Heart left ventricle (tissue), 13 donors: ENCODE measurements at regions not wholly inside any gene's neighbourhood (a gene's known extent, or its start where the extent isn't known, plus 50 kb on each side); places are given as distances from the start of the nearest gene placed in this dataset.

Source experiments
- CTCF ChIP-seq, 12 donors: fragments of 200-600 bp; sonication (generic) in 4 of 12; IDR thresholded peaks; one replicate each; pipeline versions ENCODE4 v1.5.0 to v1.8.0; 2018 to 2022; ENCODE audit warnings: antibody characterized with exemption in 12 of 12, mild to moderate bottlenecking in 5 of 12
- POLR2A ChIP-seq, 2 donors: fragments of 450-650 bp; IDR thresholded peaks; one replicate each; pipeline ENCODE4 v1.6.1; 2017; ENCODE audit warnings: antibody characterized with exemption in 2 of 2, mild to moderate bottlenecking in 2 of 2, moderate library complexity in 2 of 2
- donor health status: ischemic (EF 13 %, LVEDD 7.1; RV severe dilation, severe dysfunction).
- donor health status: DM: no; HTN: yes; CAD: no.
- donor health status: DM: no; HTN: no; CAD: no.
- donor health status: ischemic (EF 25% LVEDD 6.9; RV normal size, moderate dysfunction).
- donor health status: ischemic (EF 25% LVEDD 5.7; RV mildly dilated, moderate dysfunction).
- donor health status: ischemic (EF 35%, LVEDD 5.7; RV mildly dilated, moderate dysfunction).
- donor health status: nonischemic (EF 11% LVEDD 7.7; RV severe dilation, severe dysfunction).
- donor health status: DM: yes; HTN: yes; CAD: no.
- donor health status: PGD.
- donor health status: ischemic (EF 29% LVEDD 5.4; RV normal size, mild dysfunction).
- donor health status: nonischemic (EF 23%, LVEDD 6.1; RV moderate dilation, normal function).

GRCh38 chr7:113230691-113231090, 112.3 kb upstream of the SMIM30 start:
- no peak for TF ChIP-seq CTCF (IDR thresholded peaks at IDR 0.05)
- no peak for TF ChIP-seq POLR2A (IDR thresholded peaks at IDR 0.05)
